Ascending aorta (tissue), 2 donors: ENCODE measurements at regions not wholly inside any gene's neighbourhood (a gene's known extent, or its start where the extent isn't known, plus 50 kb on each side); places are given as distances from the start of the nearest gene placed in this dataset.

ENCODE experiments used
- DNase-seq, 2 donors: peaks; one replicate each; pipeline ENCODE4 v3.0.0-alpha.2; 2019; ENCODE audit warnings: low spot score in 2 of 2
- H3K27ac ChIP-seq, 2 donors: fragments of 200-600 bp; sonication (generic); one replicate each; pipeline ENCODE4 v1.5.1; 2016 to 2017; ENCODE audit warnings: mild to moderate bottlenecking in 1 of 2
- H3K27me3 ChIP-seq: fragments of 200-600 bp; sonication (generic); one replicate; pipeline ENCODE4 v1.5.1; 2017
- H3K36me3 ChIP-seq, 2 donors: fragments of 200-600 bp; sonication (generic); one replicate each; pipeline ENCODE4 v1.5.1; 2016
- H3K4me1 ChIP-seq, 2 donors: fragments of 200-600 bp; sonication (generic); one replicate each; pipeline ENCODE4 v1.5.1; 2016 to 2017; ENCODE audit warnings: mild to moderate bottlenecking in 1 of 2
- H3K4me3 ChIP-seq, 2 donors: fragments of 200-600 bp; sonication (generic); one replicate each; pipeline ENCODE4 v1.5.1; 2016 to 2017; ENCODE audit warnings: mild to moderate bottlenecking in 1 of 2
- H3K9me3 ChIP-seq, 2 donors: fragments of 200-600 bp; sonication (generic); one replicate each; pipeline ENCODE4 v1.5.1; 2016
- CTCF ChIP-seq, 3 experiments: fragments of 200-600 bp in 2 of 3; fragments of 450-650 bp in 1 of 3; sonication (generic) in 2 of 3; IDR thresholded peaks; one replicate each; pipeline ENCODE4 v1.5.1; 2016 to 2019; ENCODE audit warnings: antibody characterized with exemption in 3 of 3, mild to moderate bottlenecking in 1 of 3, moderate library complexity in 1 of 3
- intact Hi-C: fragments of 100-400 bp; cut with DNase I; formaldehyde crosslinking; loops from one replicate; pipeline ENCODE4 v1.15.1; 2023

GRCh38 chr6:153956808-153957207, 82.2 kb upstream of the OPRM1 start:
- Histone ChIP-seq H3K27me3 (no peaks in the 10 kb centered on the region), H3K9me3 (no peaks in the 10 kb centered on the region), H3K27ac (no peak overlapping the region), H3K4me3 (no peak overlapping the region), H3K36me3 (no peaks in the 10 kb centered on the region), H3K4me1 (no peaks in the 10 kb centered on the region)
- TF ChIP-seq CTCF (IDR thresholded peaks at IDR 0.05): no peak
- intact Hi-C loops: no loop called here
- no peak for DNase-seq

- Histone ChIP-seq H3K27me3 (no peaks in the 10 kb centered on the region), H3K4me3 (no peak overlapping the region), H3K27ac (no peak overlapping the region), H3K9me3 (no peaks in the 10 kb centered on the region), H3K36me3 (no peaks in the 10 kb centered on the region), H3K4me1 (no peaks in the 10 kb centered on the region)
- no peak for TF ChIP-seq CTCF (IDR thresholded peaks at IDR 0.05)
- no peak for DNase-seq
- intact Hi-C loops: loop anchor here (5.0 kb wide), 1 partner anchor 917 kb away; no protein-coding TSS in a partner anchor
Observed at GRCh38 chr6:153949616-153950015, 89.4 kb upstream of the OPRM1 start.

GRCh38 chr6:153947808-153948447, 91.1 kb upstream of the OPRM1 start:
- peak in 1 of 2 donors; percentile 65 for DNase-seq
- H3K36me3 ChIP-seq: no peaks in the 10 kb centered on the region
- H3K9me3 ChIP-seq: no peaks in the 10 kb centered on the region
- H3K27me3 ChIP-seq: no peaks in the 10 kb centered on the region
- no peak overlapping the region for H3K27ac ChIP-seq
- no peaks in the 10 kb centered on the region for H3K4me1 ChIP-seq
- intact Hi-C loops: loop anchor here (5.0 kb wide), 1 partner anchor 916 kb away; no protein-coding TSS in a partner anchor
- peak; percentile 61 to 95 (median 90) for TF ChIP-seq CTCF (IDR thresholded peaks at IDR 0.05)
- H3K4me3 ChIP-seq: peak overlapping the region in 1 of 2 donors; percentile 11

- H3K36me3 ChIP-seq: no peaks in the 10 kb centered on the region
Observed at GRCh38 chr6:153944201-153944600, 94.8 kb upstream of the OPRM1 start.

GRCh38 chr6:153942361-153942760, 96.7 kb upstream of the OPRM1 start:
- Histone ChIP-seq H3K4me1 (no peaks in the 10 kb centered on the region), H3K27ac (no peak overlapping the region), H3K27me3 (no peaks in the 10 kb centered on the region), H3K9me3 (no peaks in the 10 kb centered on the region), H3K4me3 (no peak overlapping the region), H3K36me3 (no peaks in the 10 kb centered on the region)
- no peak for DNase-seq
- TF ChIP-seq CTCF (IDR thresholded peaks at IDR 0.05): no peak
- intact Hi-C loops: no loop called here

More at GRCh38 chr6:153944201-153944600, 94.8 kb upstream of the OPRM1 start:
- no peak for TF ChIP-seq CTCF (IDR thresholded peaks at IDR 0.05)
- no peak for DNase-seq
- intact Hi-C loops: loop anchor here (2.0 kb wide), 1 partner anchor 713 kb away; no protein-coding TSS in a partner anchor
- Histone ChIP-seq H3K4me1 (no peaks in the 10 kb centered on the region), H3K27me3 (no peaks in the 10 kb centered on the region), H3K4me3 (no peak overlapping the region), H3K9me3 (no peaks in the 10 kb centered on the region), H3K27ac (no peak overlapping the region)
